Colonic mucosa (tissue), 4 donors: ENCODE measurements at regions not wholly inside any gene's neighbourhood (a gene's known extent, or its start where the extent isn't known, plus 50 kb on each side); places are given as distances from the start of the nearest gene placed in this dataset.

ENCODE experiments used
- DNase-seq: peaks from one replicate; pipeline ENCODE4 v3.0.0-alpha.2; 2020
- H3K27ac ChIP-seq: fragments of 200-600 bp; one replicate; pipeline ENCODE4 v1.8.0; 2021
- H3K27me3 ChIP-seq: fragments of 200-600 bp; one replicate; pipeline ENCODE4 v1.8.0; 2021
- H3K36me3 ChIP-seq: fragments of 200-600 bp; one replicate; pipeline ENCODE4 v1.8.0; 2021
- H3K4me1 ChIP-seq: fragments of 200-600 bp; one replicate; pipeline ENCODE4 v1.8.0; 2021; ENCODE audit warnings: mild to moderate bottlenecking
- H3K4me3 ChIP-seq: fragments of 200-600 bp; one replicate; pipeline ENCODE4 v1.8.0; 2021
- H3K9ac ChIP-seq, 2 donors: one replicate each; pipeline ENCODE4 v1.7.0; 2013; ENCODE audit warnings: control low read depth in 2 of 2, low read depth in 2 of 2, low read length in 2 of 2
- H3K9me3 ChIP-seq: fragments of 200-600 bp; one replicate; pipeline ENCODE4 v1.8.0; 2021
- CTCF ChIP-seq: fragments of 200-600 bp; IDR thresholded peaks from one replicate; pipeline ENCODE4 v1.8.0; 2022; ENCODE audit warnings: antibody characterized with exemption, mild to moderate bottlenecking
- intact Hi-C: fragments of 100-400 bp; cut with DNase I; formaldehyde crosslinking; loops from one replicate; pipeline ENCODE4 v1.14.1; 2022
- donor health status: healthy.
- donor health status: DM: no; HTN: no; CAD: no.
- donor health status: DM: no; HTN: no; CAD: no.

GRCh38 chr9:106682420-106682819 lies 180.5 kb upstream of the ZNF462 start:
- intact Hi-C loops: no loop called here
- TF ChIP-seq CTCF: no peak
- Histone ChIP-seq H3K9me3 (no peaks in the 10 kb centered on the region), H3K27ac (no peak overlapping the region), H3K4me3 (no peak overlapping the region), H3K27me3 (no peaks in the 10 kb centered on the region), H3K36me3 (no peaks in the 10 kb centered on the region), H3K9ac (no peak overlapping the region), H3K4me1 (no peaks in the 10 kb centered on the region)
- no peak for DNase-seq

- Histone ChIP-seq H3K27ac (no peak overlapping the region), H3K36me3 (no peaks in the 10 kb centered on the region), H3K4me1 (no peaks in the 10 kb centered on the region), H3K4me3 (no peak overlapping the region), H3K27me3 (no peaks in the 10 kb centered on the region), H3K9ac (no peak overlapping the region), H3K9me3 (no peaks in the 10 kb centered on the region)
- no peak for DNase-seq
- intact Hi-C loops: no loop called here
- TF ChIP-seq CTCF: no peak
Observed at GRCh38 chr9:106683454-106683853, 179.5 kb upstream of the ZNF462 start.

- Histone ChIP-seq H3K4me1 (no peaks in the 10 kb centered on the region), H3K9ac (no peak overlapping the region), H3K36me3 (no peaks in the 10 kb centered on the region), H3K9me3 (no peaks in the 10 kb centered on the region), H3K4me3 (no peak overlapping the region), H3K27ac (no peak overlapping the region), H3K27me3 (no peaks in the 10 kb centered on the region)
- no peak for TF ChIP-seq CTCF
- intact Hi-C loops: no loop called here
- DNase-seq: no peak
Observed at GRCh38 chr9:106684940-106685695, 177.8 kb upstream of the ZNF462 start.

- DNase-seq: no peak
- no peak overlapping the region for H3K4me3 ChIP-seq
- intact Hi-C loops: no loop called here
- H3K36me3 ChIP-seq: no peaks in the 10 kb centered on the region
- no peaks in the 10 kb centered on the region for H3K4me1 ChIP-seq
- H3K27ac ChIP-seq: no peak overlapping the region
- H3K9me3 ChIP-seq: no peaks in the 10 kb centered on the region
- H3K9ac ChIP-seq: no peak overlapping the region
- TF ChIP-seq CTCF: no peak
- H3K27me3 ChIP-seq: no peaks in the 10 kb centered on the region
Observed at GRCh38 chr9:106689089-106689488, 173.9 kb upstream of the ZNF462 start.

- intact Hi-C loops: no loop called here
Observed at GRCh38 chr9:106691627-106692026, 171.3 kb upstream of the ZNF462 start.

More at GRCh38 chr9:106691627-106692026, 171.3 kb upstream of the ZNF462 start:
- H3K4me3 ChIP-seq: no peak overlapping the region
- H3K27ac ChIP-seq: no peak overlapping the region
- no peaks in the 10 kb centered on the region for H3K9me3 ChIP-seq
- TF ChIP-seq CTCF: no peak
- H3K4me1 ChIP-seq: no peaks in the 10 kb centered on the region
- no peak for DNase-seq
- H3K27me3 ChIP-seq: no peaks in the 10 kb centered on the region
- H3K36me3 ChIP-seq: no peaks in the 10 kb centered on the region
- no peak overlapping the region for H3K9ac ChIP-seq
